GM21367 (cell line): ENCODE measurements at regions not wholly inside any gene's neighbourhood (a gene's known extent, or its start where the extent isn't known, plus 50 kb on each side); places are given as distances from the start of the nearest gene placed in this dataset.

Source experiments
- ATAC-seq: cut with Tn5 transposase; IDR thresholded peaks from one replicate; pipeline ENCODE4 v1.9.1; 2021; ENCODE audit not compliant: unreplicated experiment

- ATAC-seq: no peak
These were observed 559.9 kb downstream of the EPM2A start for GRCh38 chr6:145175470-145175869.

DNA sequence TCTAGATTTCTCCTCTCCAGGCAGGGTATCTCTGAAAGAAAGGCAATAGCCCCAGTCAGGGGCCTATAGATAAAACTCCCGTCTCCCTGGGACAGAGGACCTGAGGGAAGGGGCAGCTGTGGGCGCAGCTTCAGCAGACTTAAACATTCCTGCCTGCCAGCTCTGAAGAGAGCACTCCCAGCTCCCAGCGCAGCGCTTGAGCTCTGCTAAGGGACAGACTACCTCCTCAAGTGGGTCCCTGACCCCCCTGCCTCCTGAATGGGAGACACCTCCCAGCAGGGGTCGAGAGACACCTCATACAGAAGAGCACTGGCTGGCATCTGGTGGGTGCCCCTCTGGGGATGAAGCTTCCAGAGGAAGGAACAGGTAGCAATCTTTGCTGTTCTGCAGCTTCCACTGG lies 556.9 kb downstream of the EPM2A start:
- no peak for ATAC-seq

DNA sequence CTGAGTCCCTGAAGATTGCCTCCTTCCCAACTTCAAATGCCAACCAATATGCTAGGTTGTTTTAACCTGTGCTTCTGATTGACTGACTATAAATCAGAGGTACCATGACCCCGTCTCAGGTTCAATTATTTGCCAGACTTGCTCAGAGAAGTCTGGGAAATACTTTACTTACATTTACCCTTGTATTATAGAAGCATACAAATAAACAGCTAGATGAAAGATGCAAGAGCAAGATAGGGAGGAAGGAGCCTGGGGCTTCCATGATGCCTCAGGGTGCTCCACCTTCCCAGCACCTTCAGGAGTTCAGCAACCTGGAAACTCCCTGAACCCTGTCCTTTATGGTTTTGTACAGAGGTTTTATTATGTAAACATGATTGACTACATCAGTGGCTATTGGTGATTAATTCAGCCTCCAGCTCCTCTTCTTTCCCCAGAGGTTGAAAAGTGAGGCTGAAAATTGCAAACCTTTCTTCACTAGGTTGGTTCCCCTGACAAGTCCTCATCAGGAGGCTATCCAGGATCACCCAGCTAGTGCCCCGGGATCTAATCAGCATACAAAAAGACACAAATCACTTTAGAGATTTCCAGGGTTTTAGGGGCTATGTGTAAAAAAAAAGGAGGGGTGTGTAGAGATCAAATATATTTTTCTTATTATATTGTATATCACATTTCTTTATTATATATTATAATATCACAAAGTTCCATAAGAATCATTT lies 547.7 kb downstream of the EPM2A start:
- ATAC-seq: no peak

DNA sequence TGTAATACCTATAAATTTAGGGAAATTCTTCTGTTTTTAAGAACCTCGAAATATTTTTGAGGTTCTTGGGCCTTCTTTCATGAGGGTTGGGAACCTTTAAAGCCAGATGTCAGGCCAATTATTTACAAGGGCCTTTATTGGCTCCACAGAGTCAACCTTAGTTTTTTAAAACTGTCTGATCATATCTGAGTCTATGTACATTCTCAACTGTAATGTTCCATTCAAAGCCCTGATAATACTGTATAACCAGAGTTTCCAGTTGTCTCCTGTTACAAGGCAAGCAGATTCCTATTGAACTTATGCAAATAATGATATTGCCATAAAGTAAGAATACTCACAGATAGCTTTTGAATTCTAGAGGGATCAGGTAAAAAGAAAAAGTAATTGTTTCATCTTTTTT lies 545.5 kb downstream of the EPM2A start:
- no peak for ATAC-seq

GRCh38 chr6:145194389-145194788 lies 540.9 kb downstream of the EPM2A start:
- ATAC-seq: no peak

DNA sequence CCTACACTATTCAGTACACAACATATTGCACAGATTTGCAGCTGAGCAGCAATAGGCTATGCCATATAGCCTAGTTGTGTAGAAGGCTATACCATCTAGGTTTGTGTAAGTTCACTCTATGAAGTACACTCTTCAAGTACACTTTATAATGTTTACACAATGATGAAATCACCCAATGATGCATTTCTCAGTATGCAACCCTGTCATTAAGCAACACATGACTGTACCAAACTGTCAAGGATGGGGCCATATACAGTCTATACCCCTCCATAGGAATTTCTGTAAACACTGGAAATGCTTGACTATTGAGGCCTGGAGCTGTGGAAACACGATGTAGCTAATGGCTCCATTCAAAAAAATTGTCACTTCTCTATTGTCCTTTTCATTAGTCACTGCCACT lies 535.4 kb downstream of the EPM2A start:
- ATAC-seq: no peak

- ATAC-seq: no peak
These were observed 531.0 kb downstream of the EPM2A start for GRCh38 chr6:145204301-145204700.

DNA sequence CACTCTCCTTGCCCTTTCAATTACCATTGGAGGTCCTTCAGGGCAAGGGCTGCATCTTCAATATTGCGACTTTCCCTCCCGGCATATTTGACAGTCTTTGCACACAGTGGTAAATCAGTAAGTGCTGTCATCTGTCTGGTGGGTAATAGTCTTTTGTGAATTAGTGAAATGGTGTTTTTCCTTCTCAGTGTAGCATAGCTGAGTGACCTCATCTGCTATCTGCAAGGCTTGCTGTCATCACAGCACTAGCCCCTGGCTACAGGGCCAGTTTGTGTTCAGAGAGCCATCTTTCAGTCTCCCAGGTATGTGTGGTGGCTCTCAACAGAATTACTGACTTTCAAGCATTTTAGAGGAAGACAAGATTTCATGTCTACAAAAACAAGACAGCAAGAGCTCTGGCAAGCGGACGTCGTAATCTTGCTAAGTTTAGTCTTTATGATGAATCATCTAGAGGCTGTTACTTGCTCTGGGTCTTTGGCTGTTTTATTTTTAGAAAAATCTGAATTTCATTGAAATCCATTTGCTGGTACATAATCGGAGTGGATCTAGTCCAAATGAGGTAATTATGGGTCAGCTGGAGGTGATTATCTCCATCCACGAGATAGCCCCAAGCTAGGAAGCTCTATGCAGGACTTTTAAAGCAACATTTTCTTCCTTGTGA lies 528.9 kb downstream of the EPM2A start:
- ATAC-seq: no peak

DNA sequence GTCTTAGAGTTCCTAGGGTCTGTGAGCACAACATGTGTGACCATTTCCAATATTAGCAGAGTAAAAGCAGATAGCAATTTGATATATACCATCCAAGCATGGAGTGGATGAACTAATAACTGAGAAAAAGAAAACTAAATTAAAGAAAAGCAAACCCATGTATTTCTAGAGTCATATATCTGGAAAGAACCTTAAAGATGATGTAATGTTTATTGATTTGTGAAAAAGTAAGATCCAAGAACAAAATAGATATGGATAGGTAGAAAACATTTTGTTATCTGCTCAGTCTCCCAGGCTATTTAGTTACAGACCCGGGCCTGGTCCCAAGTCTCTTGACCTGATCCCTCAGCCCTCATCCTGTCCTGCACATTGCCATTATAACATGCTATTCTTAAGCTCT lies 526.8 kb downstream of the EPM2A start:
- no peak for ATAC-seq

- no peak for ATAC-seq
These were observed 526.0 kb downstream of the EPM2A start for GRCh38 chr6:145209272-145209671.

DNA sequence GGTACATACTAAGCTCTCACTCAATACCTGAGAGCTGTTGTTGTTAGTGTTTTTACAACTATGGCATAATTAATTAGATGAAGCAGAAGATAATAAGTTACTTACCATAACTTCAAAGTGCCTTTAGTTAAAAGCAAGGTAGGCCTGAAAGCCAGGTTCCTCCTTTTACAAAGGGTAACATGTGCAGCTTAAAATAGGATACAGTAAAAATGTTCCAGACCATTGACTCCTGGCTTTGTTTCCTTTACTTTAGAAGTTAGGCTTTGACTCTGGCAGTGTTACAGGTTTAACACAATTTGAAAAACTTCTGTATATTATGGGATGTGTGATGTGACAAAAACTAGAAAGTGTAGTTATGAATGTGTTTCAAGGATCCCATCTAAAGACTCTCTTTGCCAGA lies 522.5 kb downstream of the EPM2A start:
- ATAC-seq: peak; percentile 22

- ATAC-seq: peak; percentile 84
These were observed 521.7 kb downstream of the EPM2A start for GRCh38 chr6:145213614-145214013.

- ATAC-seq: no peak
These were observed 520.8 kb downstream of the EPM2A start for GRCh38 chr6:145214570-145214969.

DNA sequence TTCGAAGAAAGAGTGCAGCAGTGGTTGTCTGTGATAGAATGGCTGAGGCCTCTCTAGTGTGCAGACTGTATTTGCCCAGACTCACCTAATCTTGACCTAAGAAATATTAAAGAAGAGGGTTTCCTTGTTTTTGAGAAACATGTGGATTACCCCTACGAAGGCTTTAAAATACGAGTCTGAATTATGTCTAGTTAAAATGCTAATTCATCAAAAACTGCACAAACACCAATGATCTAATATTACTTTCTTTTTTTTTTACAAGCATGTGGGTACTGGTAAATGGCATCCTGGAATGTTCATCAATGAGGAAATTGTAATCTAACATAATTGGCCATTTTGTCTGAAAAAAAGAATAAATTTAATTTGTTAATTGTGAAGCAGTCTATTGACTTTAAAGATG lies 510.9 kb downstream of the EPM2A start:
- no peak for ATAC-seq

GRCh38 chr6:145225500-145225899 lies 509.8 kb downstream of the EPM2A start:
- no peak for ATAC-seq

GRCh38 chr6:145227593-145227992 lies 507.7 kb downstream of the EPM2A start:
- no peak for ATAC-seq

DNA sequence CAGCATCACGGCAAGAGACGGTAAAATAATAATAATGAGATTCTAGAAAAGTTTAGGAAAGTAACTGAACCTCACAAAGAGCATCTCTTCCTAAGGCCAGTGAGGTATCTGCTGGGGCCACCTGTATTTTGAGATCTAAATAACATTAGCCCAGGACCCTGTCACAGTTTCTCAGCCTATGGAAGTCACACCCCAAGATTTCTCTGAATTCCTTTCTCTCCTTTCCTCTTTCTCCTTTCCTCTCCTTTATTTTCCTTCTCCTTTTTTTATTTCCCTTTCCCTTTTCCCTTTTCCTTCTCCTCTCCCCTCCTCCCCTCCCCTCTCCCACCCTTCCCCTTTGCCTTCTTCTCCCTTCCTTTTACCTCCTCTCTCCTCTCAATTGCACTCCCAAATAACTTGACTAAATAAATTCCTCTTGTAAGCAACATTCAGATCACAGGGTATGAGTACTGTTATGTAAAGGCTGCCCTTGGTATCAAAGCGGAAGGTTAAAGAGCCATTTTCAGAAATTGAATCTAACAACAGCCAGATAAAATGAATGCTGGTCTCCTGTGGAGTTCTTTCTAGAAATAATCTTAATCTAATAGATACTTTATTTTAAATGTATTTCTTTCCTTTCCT lies 506.2 kb downstream of the EPM2A start:
- no peak for ATAC-seq

DNA sequence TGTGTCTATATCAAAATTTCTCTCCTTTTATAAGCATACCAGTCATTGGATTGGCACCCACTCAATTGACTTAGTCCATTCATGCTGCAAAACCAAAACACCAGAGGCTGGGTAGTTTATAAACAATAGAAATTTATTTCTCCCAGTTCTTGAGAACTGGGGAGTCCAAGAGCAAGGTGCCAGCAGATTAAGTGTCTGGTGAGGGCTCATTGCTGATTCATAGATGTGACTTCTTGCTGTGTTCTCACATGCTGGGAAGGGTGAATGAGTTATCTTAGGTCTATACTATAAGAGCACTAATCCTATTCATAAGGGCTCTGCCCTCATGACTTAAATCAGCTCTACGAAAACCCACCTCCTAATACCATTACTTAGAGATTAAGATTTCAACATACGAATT lies 501.4 kb downstream of the EPM2A start:
- no peak for ATAC-seq

GRCh38 chr6:145235207-145235606 lies 500.1 kb downstream of the EPM2A start:
- ATAC-seq: no peak

GRCh38 chr6:145238787-145239186 lies 496.5 kb downstream of the EPM2A start:
- ATAC-seq: no peak

DNA sequence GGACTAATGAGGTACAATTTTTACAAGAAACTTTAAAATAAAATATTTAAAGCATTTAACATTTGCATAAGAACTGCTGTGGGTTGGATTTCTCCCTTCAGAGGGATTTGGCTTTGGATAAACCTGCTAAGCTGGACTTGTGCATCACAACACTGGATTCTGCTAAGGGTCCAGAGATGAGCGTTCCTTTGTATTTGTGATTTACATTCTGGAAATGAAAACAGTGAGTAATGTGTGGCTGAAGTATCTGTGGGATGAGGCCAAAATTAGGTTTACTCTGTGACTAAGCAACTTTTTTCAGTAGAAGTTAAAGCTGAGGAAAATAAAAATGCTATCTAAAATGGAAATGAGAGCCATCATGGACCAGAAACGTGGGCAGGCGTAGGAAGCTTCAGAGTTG lies 494.3 kb downstream of the EPM2A start:
- no peak for ATAC-seq

- ATAC-seq: no peak
These were observed 493.6 kb downstream of the EPM2A start for GRCh38 chr6:145241721-145242120.
